Heart left ventricle (tissue), 13 donors: ENCODE measurements at regions not wholly inside any gene's neighbourhood (a gene's known extent, or its start where the extent isn't known, plus 50 kb on each side); places are given as distances from the start of the nearest gene placed in this dataset.

Experiments
- CTCF ChIP-seq, 12 donors: fragments of 200-600 bp; sonication (generic) in 4 of 12; IDR thresholded peaks; one replicate each; pipeline versions ENCODE4 v1.5.0 to v1.8.0; 2018 to 2022; ENCODE audit warnings: antibody characterized with exemption in 12 of 12, mild to moderate bottlenecking in 5 of 12
- POLR2A ChIP-seq, 2 donors: fragments of 450-650 bp; IDR thresholded peaks; one replicate each; pipeline ENCODE4 v1.6.1; 2017; ENCODE audit warnings: antibody characterized with exemption in 2 of 2, mild to moderate bottlenecking in 2 of 2, moderate library complexity in 2 of 2
- donor health status: ischemic (EF 13 %, LVEDD 7.1; RV severe dilation, severe dysfunction).
- donor health status: DM: no; HTN: yes; CAD: no.
- donor health status: DM: no; HTN: no; CAD: no.
- donor health status: ischemic (EF 25% LVEDD 6.9; RV normal size, moderate dysfunction).
- donor health status: ischemic (EF 25% LVEDD 5.7; RV mildly dilated, moderate dysfunction).
- donor health status: ischemic (EF 35%, LVEDD 5.7; RV mildly dilated, moderate dysfunction).
- donor health status: nonischemic (EF 11% LVEDD 7.7; RV severe dilation, severe dysfunction).
- donor health status: DM: yes; HTN: yes; CAD: no.
- donor health status: PGD.
- donor health status: ischemic (EF 29% LVEDD 5.4; RV normal size, mild dysfunction).
- donor health status: nonischemic (EF 23%, LVEDD 6.1; RV moderate dilation, normal function).

GRCh38 chr11:116614306-116615210, 158.2 kb downstream of the BUD13 start:
- TF ChIP-seq CTCF (IDR thresholded peaks at IDR 0.05), result no peak
- TF ChIP-seq POLR2A (IDR thresholded peaks at IDR 0.05), result no peak
